Thyroid gland (tissue), 4 donors: ENCODE measurements at regions not wholly inside any gene's neighbourhood (a gene's known extent, or its start where the extent isn't known, plus 50 kb on each side); places are given as distances from the start of the nearest gene placed in this dataset.

Source experiments
- CTCF ChIP-seq, 6 experiments: fragments of 200-600 bp in 3 of 6; fragments of 450-650 bp in 3 of 6; sonication (generic) in 3 of 6; IDR thresholded peaks; one replicate each; pipeline ENCODE4 v1.5.1; 2016 to 2019; ENCODE audit warnings: antibody characterized with exemption in 6 of 6, mild to moderate bottlenecking in 2 of 6, inconsistent platforms in 1 of 6, moderate library complexity in 1 of 6
- POLR2A ChIP-seq, 2 donors: fragments of 450-650 bp; IDR thresholded peaks; one replicate each; pipeline ENCODE4 v1.6.1; 2017; ENCODE audit warnings: antibody characterized with exemption in 2 of 2, mild to moderate bottlenecking in 2 of 2, moderate library complexity in 1 of 2

- TF ChIP-seq CTCF (IDR thresholded peaks at IDR 0.05) (no peak), POLR2A (IDR thresholded peaks at IDR 0.05) (no peak)
These were observed 167.4 kb downstream of the TEX36 start for GRCh38 chr10:125515571-125515970.
